ENCODE measurements at regions not wholly inside any gene's neighbourhood (a gene's known extent, or its start where the extent isn't known, plus 50 kb on each side); places are given as distances from the start of the nearest gene placed in this dataset.

DNA sequence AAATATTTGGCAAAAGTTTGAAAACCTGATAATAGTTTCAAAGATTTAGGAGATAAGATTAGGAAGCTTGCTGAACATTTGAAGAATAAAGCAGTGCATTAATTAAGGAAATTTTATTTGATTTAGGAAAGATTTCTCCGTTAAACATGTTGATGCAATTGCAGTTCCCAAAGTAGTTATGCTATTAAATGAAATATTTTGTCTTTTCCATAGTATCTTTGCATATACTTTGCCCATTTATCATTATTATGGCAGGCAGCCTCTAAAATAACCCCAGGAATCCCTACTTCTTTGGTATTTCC is 136.5 kb downstream of the MREG start:
- TF ChIP-seq, protein P1, sequence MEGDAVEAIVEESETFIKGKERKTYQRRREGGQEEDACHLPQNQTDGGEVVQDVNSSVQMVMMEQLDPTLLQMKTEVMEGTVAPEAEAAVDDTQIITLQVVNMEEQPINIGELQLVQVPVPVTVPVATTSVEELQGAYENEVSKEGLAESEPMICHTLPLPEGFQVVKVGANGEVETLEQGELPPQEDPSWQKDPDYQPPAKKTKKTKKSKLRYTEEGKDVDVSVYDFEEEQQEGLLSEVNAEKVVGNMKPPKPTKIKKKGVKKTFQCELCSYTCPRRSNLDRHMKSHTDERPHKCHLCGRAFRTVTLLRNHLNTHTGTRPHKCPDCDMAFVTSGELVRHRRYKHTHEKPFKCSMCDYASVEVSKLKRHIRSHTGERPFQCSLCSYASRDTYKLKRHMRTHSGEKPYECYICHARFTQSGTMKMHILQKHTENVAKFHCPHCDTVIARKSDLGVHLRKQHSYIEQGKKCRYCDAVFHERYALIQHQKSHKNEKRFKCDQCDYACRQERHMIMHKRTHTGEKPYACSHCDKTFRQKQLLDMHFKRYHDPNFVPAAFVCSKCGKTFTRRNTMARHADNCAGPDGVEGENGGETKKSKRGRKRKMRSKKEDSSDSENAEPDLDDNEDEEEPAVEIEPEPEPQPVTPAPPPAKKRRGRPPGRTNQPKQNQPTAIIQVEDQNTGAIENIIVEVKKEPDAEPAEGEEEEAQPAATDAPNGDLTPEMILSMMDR (IDR thresholded peaks at IDR 0.05; ENCODE audit: insufficient read depth, low read length), result no peak
- TF ChIP-seq POLR2AphosphoS5 (IDR thresholded peaks at IDR 0.05; ENCODE audit: low read depth), result no peak

All from HL-60 (cell line).